Neural crest cell (in vitro differentiated cells): ENCODE measurements at regions not wholly inside any gene's neighbourhood (a gene's known extent, or its start where the extent isn't known, plus 50 kb on each side); places are given as distances from the start of the nearest gene placed in this dataset.

Experiments
- DNase-seq: peaks from one replicate; pipeline ENCODE4 v3.0.0; 2021; ENCODE audit warnings: low read depth, mixed read lengths, low spot score
- H3K27ac Mint-ChIP-seq: one replicate; pipeline ENCODE4 v1.8.0; 2021; ENCODE audit warnings: mild to moderate bottlenecking, mixed read lengths; ENCODE audit not compliant: unreplicated experiment
- H3K27me3 Mint-ChIP-seq: 2 replicates; pipeline ENCODE4 v1.8.0; 2021; ENCODE audit warnings: low read depth, mild to moderate bottlenecking, mixed read lengths
- H3K36me3 Mint-ChIP-seq: 2 replicates; pipeline ENCODE4 v1.8.0; 2021; ENCODE audit warnings: low read depth, mild to moderate bottlenecking, mixed read lengths
- H3K4me1 Mint-ChIP-seq: 2 replicates; pipeline ENCODE4 v1.8.0; 2021; ENCODE audit warnings: mixed read lengths
- H3K4me3 Mint-ChIP-seq: one replicate; pipeline ENCODE4 v1.8.0; 2021; ENCODE audit warnings: mild to moderate bottlenecking, mixed read lengths
- H3K9me3 Mint-ChIP-seq: 2 replicates; pipeline ENCODE4 v1.8.0; 2021; ENCODE audit warnings: mixed read lengths
- CTCF ChIP-seq: fragments of 200-600 bp; sonication (generic); conservative IDR thresholded peaks from 2 replicates; pipeline ENCODE4 v1.5.0; 2021; ENCODE audit warnings: antibody characterized with exemption, mild to moderate bottlenecking

GRCh38 chr3:72661115-72661457 is 187.2 kb downstream of the SHQ1 start:
- TF ChIP-seq CTCF: no peak
- H3K27ac Mint-ChIP-seq: no peak overlapping the region
- peaks cover 12% of the 10 kb centered on the region for H3K4me1 Mint-ChIP-seq
- peaks cover 3% of the 10 kb centered on the region for H3K27me3 Mint-ChIP-seq
- no peaks in the 10 kb centered on the region for H3K36me3 Mint-ChIP-seq
- H3K9me3 Mint-ChIP-seq: no peaks in the 10 kb centered on the region
- no peak overlapping the region for H3K4me3 Mint-ChIP-seq
- no peak for DNase-seq

GRCh38 chr3:72660270-72661114 is 187.8 kb downstream of the SHQ1 start:
- no peak for DNase-seq
- Mint-ChIP-seq H3K4me3 (no peak overlapping the region), H3K36me3 (no peaks in the 10 kb centered on the region), H3K27ac (no peak overlapping the region), H3K27me3 (peaks cover 3% of the 10 kb centered on the region), H3K4me1 (peaks cover 12% of the 10 kb centered on the region), H3K9me3 (no peaks in the 10 kb centered on the region)
- no peak for TF ChIP-seq CTCF

- Mint-ChIP-seq H3K4me1 (peaks cover 17% of the 10 kb centered on the region), H3K4me3 (no peak overlapping the region), H3K9me3 (no peaks in the 10 kb centered on the region), H3K36me3 (no peaks in the 10 kb centered on the region), H3K27me3 (peaks cover 8% of the 10 kb centered on the region), H3K27ac (peak overlapping the region; percentile 30)
- no peak for DNase-seq
- no peak for TF ChIP-seq CTCF
Observed at GRCh38 chr3:72659596-72659995, 188.6 kb downstream of the SHQ1 start.

- H3K27ac Mint-ChIP-seq: no peak overlapping the region
- peaks cover 8% of the 10 kb centered on the region for H3K27me3 Mint-ChIP-seq
- no peak for DNase-seq
- H3K4me1 Mint-ChIP-seq: peaks cover 17% of the 10 kb centered on the region
- no peak for TF ChIP-seq CTCF
- no peaks in the 10 kb centered on the region for H3K9me3 Mint-ChIP-seq
- no peak overlapping the region for H3K4me3 Mint-ChIP-seq
- H3K36me3 Mint-ChIP-seq: no peaks in the 10 kb centered on the region
Observed at GRCh38 chr3:72659188-72659587, 189.1 kb downstream of the SHQ1 start.

GRCh38 chr3:72658466-72659100 is 189.7 kb downstream of the SHQ1 start:
- DNase-seq: no peak
- H3K27me3 Mint-ChIP-seq: peaks cover 8% of the 10 kb centered on the region
- no peaks in the 10 kb centered on the region for H3K9me3 Mint-ChIP-seq
- H3K27ac Mint-ChIP-seq: no peak overlapping the region
- TF ChIP-seq CTCF: no peak
- no peaks in the 10 kb centered on the region for H3K36me3 Mint-ChIP-seq
- peaks cover 15% of the 10 kb centered on the region for H3K4me1 Mint-ChIP-seq
- no peak overlapping the region for H3K4me3 Mint-ChIP-seq
